COLO668 (cell line): ENCODE measurements at regions not wholly inside any gene's neighbourhood (a gene's known extent, or its start where the extent isn't known, plus 50 kb on each side); places are given as distances from the start of the nearest gene placed in this dataset.
A peak's percentile ranks its signal among the peaks of the same experiment; 100 is the strongest.

Experiments used
- DNase-seq: peaks from one replicate; lab custom pipeline; 2025; ENCODE audit not compliant: unreplicated experiment; lab: John Stamatoyannopoulos, UW

- no peak for DNase-seq
These were observed 495.0 kb upstream of the RGMA start for GRCh38 chr15:93583968-93584367.

GRCh38 chr15:93583552-93583951, 494.5 kb upstream of the RGMA start:
- DNase-seq = no peak

GRCh38 chr15:93570527-93570926, 481.5 kb upstream of the RGMA start:
- DNase-seq = no peak

- DNase-seq = peak; percentile 12
These were observed 477.8 kb upstream of the RGMA start for GRCh38 chr15:93566762-93567161.

- DNase-seq = no peak
These were observed 476.2 kb upstream of the RGMA start for GRCh38 chr15:93565201-93565600.

GRCh38 chr15:93563218-93563617, 474.2 kb upstream of the RGMA start:
- no peak for DNase-seq

- no peak for DNase-seq
These were observed 473.5 kb upstream of the RGMA start for GRCh38 chr15:93562395-93563123.

GRCh38 chr15:93557696-93558095, 468.7 kb upstream of the RGMA start:
- DNase-seq = no peak

GRCh38 chr15:93553167-93553935, 464.3 kb upstream of the RGMA start:
- DNase-seq = no peak

GRCh38 chr15:93543093-93543492, 454.1 kb upstream of the RGMA start:
- DNase-seq = no peak

- DNase-seq = peak; percentile 23
These were observed 438.5 kb upstream of the RGMA start for GRCh38 chr15:93527374-93528050.

- no peak for DNase-seq
These were observed 435.4 kb upstream of the RGMA start for GRCh38 chr15:93524432-93524831.

- no peak for DNase-seq
These were observed 434.5 kb upstream of the RGMA start for GRCh38 chr15:93523481-93523880.

GRCh38 chr15:93520206-93520605, 431.2 kb upstream of the RGMA start:
- DNase-seq = peak; percentile 11

- DNase-seq = no peak
These were observed 430.6 kb upstream of the RGMA start for GRCh38 chr15:93519599-93519998.

GRCh38 chr15:93517176-93517575, 428.2 kb upstream of the RGMA start:
- DNase-seq = no peak

- no peak for DNase-seq
These were observed 426.4 kb upstream of the RGMA start for GRCh38 chr15:93515256-93516051.

- no peak for DNase-seq
These were observed 417.6 kb upstream of the RGMA start for GRCh38 chr15:93506646-93507045.

GRCh38 chr15:93505506-93505905, 416.5 kb upstream of the RGMA start:
- no peak for DNase-seq

- DNase-seq = no peak
These were observed 412.9 kb upstream of the RGMA start for GRCh38 chr15:93501946-93502345.

GRCh38 chr15:93500155-93500554, 411.1 kb upstream of the RGMA start:
- no peak for DNase-seq
